ENCODE measurements at regions not wholly inside any gene's neighbourhood (a gene's known extent, or its start where the extent isn't known, plus 50 kb on each side); places are given as distances from the start of the nearest gene placed in this dataset.

GRCh38 chr7:52877240-52877639 lies 158.2 kb upstream of the POM121L12 start:
- DNase-seq = no peak

GRCh38 chr7:52876402-52876801 lies 159.0 kb upstream of the POM121L12 start:
- no peak for DNase-seq

- no peak for DNase-seq
Measured at GRCh38 chr7:52863652-52864051, 171.8 kb upstream of the POM121L12 start.

GRCh38 chr7:52862321-52862720 lies 173.1 kb upstream of the POM121L12 start:
- DNase-seq = no peak

GRCh38 chr7:52857367-52857766 lies 178.1 kb upstream of the POM121L12 start:
- DNase-seq = no peak

GRCh38 chr7:52854681-52855080 lies 180.8 kb upstream of the POM121L12 start:
- no peak for DNase-seq

GRCh38 chr7:52851547-52851946 lies 183.9 kb upstream of the POM121L12 start:
- no peak for DNase-seq

GRCh38 chr7:52843436-52843835 lies 192.0 kb upstream of the POM121L12 start:
- no peak for DNase-seq

GRCh38 chr7:52842202-52842900 lies 193.1 kb upstream of the POM121L12 start:
- no peak for DNase-seq

GRCh38 chr7:52838981-52839411 lies 196.4 kb upstream of the POM121L12 start:
- no peak for DNase-seq

- no peak for DNase-seq
Measured at GRCh38 chr7:52831321-52831720, 204.1 kb upstream of the POM121L12 start.

- no peak for DNase-seq
Measured at GRCh38 chr7:52830801-52831200, 204.6 kb upstream of the POM121L12 start.

GRCh38 chr7:52826515-52827265 lies 208.7 kb upstream of the POM121L12 start:
- no peak for DNase-seq

- no peak for DNase-seq
Measured at GRCh38 chr7:52825611-52826010, 209.8 kb upstream of the POM121L12 start.

GRCh38 chr7:52811537-52811936 lies 223.9 kb upstream of the POM121L12 start:
- no peak for DNase-seq

GRCh38 chr7:52799817-52800216 lies 235.6 kb upstream of the POM121L12 start:
- no peak for DNase-seq

- DNase-seq = no peak
Measured at GRCh38 chr7:52797801-52798200, 237.6 kb upstream of the POM121L12 start.

- no peak for DNase-seq
Measured at GRCh38 chr7:52794621-52795020, 240.8 kb upstream of the POM121L12 start.

- no peak for DNase-seq
Measured at GRCh38 chr7:52791176-52791700, 244.2 kb upstream of the POM121L12 start.

GRCh38 chr7:52786174-52786573 lies 249.3 kb upstream of the POM121L12 start:
- DNase-seq = no peak

- no peak for DNase-seq
Measured at GRCh38 chr7:52782348-52782747, 253.1 kb upstream of the POM121L12 start.

GRCh38 chr7:52781250-52781649 lies 254.2 kb upstream of the POM121L12 start:
- DNase-seq = no peak

GRCh38 chr7:52779004-52779403 lies 256.4 kb upstream of the POM121L12 start:
- DNase-seq = no peak
